Activated CD8-positive, alpha-beta memory T cell treated with anti-CD3 and anti-CD28 coated beads, Interleukin-2, amount 10 ng/mL, durations not matched to agents 7 days and 5 days (primary cell): ENCODE measurements at regions not wholly inside any gene's neighbourhood (a gene's known extent, or its start where the extent isn't known, plus 50 kb on each side); places are given as distances from the start of the nearest gene placed in this dataset.

Source experiments
- ATAC-seq: fragments of 150-1000 bp; cut with Tn5 transposase; one replicate; pipeline ENCODE4 v1.10.0; 2021; ENCODE audit warnings: moderate library complexity
- CTCF ChIA-PET: fragments of 350-600 bp; sonication (Branson Sonifier 250); formaldehyde crosslinking; loops from one replicate; lab custom pipeline; 2021; ENCODE audit warnings: antibody characterized with exemption; lab: Charles Lee
- DNase-seq: peaks from one replicate; pipeline ENCODE4 v3.0.0-alpha.2; 2020
- H3K27ac Mint-ChIP-seq: one replicate; pipeline ENCODE4 v1.8.0; 2021; ENCODE audit warnings: mild to moderate bottlenecking, mixed read lengths
- H3K27me3 Mint-ChIP-seq: one replicate; pipeline ENCODE4 v1.8.0; 2021; ENCODE audit warnings: mixed read lengths
- H3K36me3 Mint-ChIP-seq: one replicate; pipeline ENCODE4 v1.8.0; 2021; ENCODE audit warnings: mild to moderate bottlenecking, mixed read lengths
- H3K4me1 Mint-ChIP-seq: one replicate; pipeline ENCODE4 v1.8.0; 2021; ENCODE audit warnings: mixed read lengths
- H3K4me3 Mint-ChIP-seq: one replicate; pipeline ENCODE4 v1.8.0; 2021; ENCODE audit warnings: mild to moderate bottlenecking, moderate library complexity, mixed read lengths
- H3K9me3 Mint-ChIP-seq: one replicate; pipeline ENCODE4 v1.8.0; 2022; ENCODE audit warnings: low read depth, mixed read lengths

DNA sequence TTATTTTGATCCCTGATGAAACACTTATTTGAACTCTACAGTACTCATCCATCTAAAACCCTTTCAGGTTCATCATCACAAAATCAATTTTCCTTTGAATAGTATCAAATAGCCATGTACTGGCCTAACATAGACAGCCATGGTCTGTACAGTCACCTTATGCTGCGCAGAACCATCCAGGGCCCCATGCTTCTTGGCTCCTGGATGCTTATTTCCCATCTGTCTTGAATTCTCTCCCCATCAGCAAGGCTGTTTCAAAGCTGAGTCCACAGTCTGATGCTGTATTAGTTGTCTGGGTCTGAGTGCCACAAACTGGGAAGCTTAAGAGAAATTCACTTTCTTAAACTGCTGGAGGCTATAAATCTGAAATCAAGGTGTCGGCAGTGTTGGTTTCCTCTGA, 290.2 kb downstream of the OSR1 start:
- H3K36me3 Mint-ChIP-seq: no peaks in the 10 kb centered on the region
- CTCF ChIA-PET: no interaction called here
- H3K9me3 Mint-ChIP-seq: no peaks in the 10 kb centered on the region
- no peak for DNase-seq
- H3K27me3 Mint-ChIP-seq: no peaks in the 10 kb centered on the region
- no peaks in the 10 kb centered on the region for H3K4me1 Mint-ChIP-seq
- ATAC-seq: no peak
- H3K4me3 Mint-ChIP-seq: no peak overlapping the region
- no peak overlapping the region for H3K27ac Mint-ChIP-seq

DNA sequence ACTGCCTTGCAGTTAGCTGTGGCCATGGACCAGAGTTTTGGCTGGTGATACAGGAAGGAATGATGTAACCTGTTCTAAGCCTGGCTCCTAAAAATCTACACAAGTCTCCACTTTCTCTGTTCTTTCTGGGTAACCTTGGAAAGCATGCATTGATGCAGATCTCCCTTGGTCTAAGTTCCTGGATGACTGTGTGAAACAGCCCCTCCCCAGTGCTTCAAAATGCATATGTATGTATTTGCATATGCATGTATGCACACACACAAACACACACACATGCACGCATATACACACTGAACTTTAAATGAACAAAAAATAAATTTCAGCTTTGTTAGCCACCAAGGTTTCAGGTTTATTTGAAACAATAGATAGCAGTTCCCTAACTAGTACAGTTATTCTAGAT, 296.1 kb downstream of the OSR1 start:
- H3K4me3 Mint-ChIP-seq: no peak overlapping the region
- no peaks in the 10 kb centered on the region for H3K27me3 Mint-ChIP-seq
- no peak for ATAC-seq
- H3K36me3 Mint-ChIP-seq: no peaks in the 10 kb centered on the region
- H3K9me3 Mint-ChIP-seq: no peaks in the 10 kb centered on the region
- DNase-seq: no peak
- CTCF ChIA-PET: no interaction called here
- H3K27ac Mint-ChIP-seq: no peak overlapping the region
- H3K4me1 Mint-ChIP-seq: peaks cover 2% of the 10 kb centered on the region

GRCh38 chr2:19059076-19059475, 299.3 kb downstream of the OSR1 start:
- peaks cover 2% of the 10 kb centered on the region for H3K4me1 Mint-ChIP-seq
- H3K4me3 Mint-ChIP-seq: no peak overlapping the region
- no peaks in the 10 kb centered on the region for H3K36me3 Mint-ChIP-seq
- no peak for ATAC-seq
- no peaks in the 10 kb centered on the region for H3K27me3 Mint-ChIP-seq
- no peak overlapping the region for H3K27ac Mint-ChIP-seq
- H3K9me3 Mint-ChIP-seq: no peaks in the 10 kb centered on the region
- CTCF ChIA-PET: no interaction called here
- DNase-seq: no peak

- Mint-ChIP-seq H3K4me1 (no peaks in the 10 kb centered on the region), H3K36me3 (no peaks in the 10 kb centered on the region), H3K27ac (no peak overlapping the region), H3K27me3 (no peaks in the 10 kb centered on the region), H3K4me3 (no peak overlapping the region), H3K9me3 (no peaks in the 10 kb centered on the region)
- no peak for ATAC-seq
- CTCF ChIA-PET: no interaction called here
- no peak for DNase-seq
These were observed 307.1 kb downstream of the OSR1 start for GRCh38 chr2:19051203-19051831.

DNA sequence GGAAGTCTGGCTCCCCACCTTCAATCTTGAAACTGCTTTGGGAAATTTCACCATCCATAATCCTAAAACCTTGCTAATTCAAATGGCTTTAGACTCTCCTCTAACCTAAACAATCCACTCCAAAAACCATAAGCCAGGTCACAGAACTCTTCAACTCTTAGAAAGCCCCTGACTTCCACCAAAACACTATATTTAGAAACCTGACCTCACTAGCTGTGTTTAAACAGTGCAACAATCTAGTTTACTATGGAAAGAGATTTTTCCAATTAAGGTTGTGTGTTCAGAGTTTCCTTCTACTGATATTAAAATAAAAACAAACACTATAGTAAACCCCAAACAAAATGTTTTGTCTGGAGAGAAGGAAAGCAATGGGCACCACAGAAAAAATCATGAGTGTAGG, 308.1 kb downstream of the OSR1 start:
- no peak for ATAC-seq
- H3K27me3 Mint-ChIP-seq: no peaks in the 10 kb centered on the region
- no peak overlapping the region for H3K4me3 Mint-ChIP-seq
- H3K4me1 Mint-ChIP-seq: no peaks in the 10 kb centered on the region
- H3K36me3 Mint-ChIP-seq: no peaks in the 10 kb centered on the region
- CTCF ChIA-PET: no interaction called here
- no peak overlapping the region for H3K27ac Mint-ChIP-seq
- DNase-seq: no peak
- H3K9me3 Mint-ChIP-seq: no peaks in the 10 kb centered on the region

- Mint-ChIP-seq H3K4me3 (no peak overlapping the region), H3K36me3 (no peaks in the 10 kb centered on the region), H3K27ac (no peak overlapping the region), H3K9me3 (no peaks in the 10 kb centered on the region), H3K27me3 (no peaks in the 10 kb centered on the region), H3K4me1 (no peaks in the 10 kb centered on the region)
- no peak for ATAC-seq
- CTCF ChIA-PET: no interaction called here
- DNase-seq: no peak
These were observed 309.7 kb downstream of the OSR1 start for GRCh38 chr2:19048593-19049266.

- DNase-seq (no peak), ATAC-seq (no peak)
- Mint-ChIP-seq H3K4me3 (no peak overlapping the region), H3K27ac (no peak overlapping the region), H3K36me3 (no peaks in the 10 kb centered on the region), H3K27me3 (no peaks in the 10 kb centered on the region), H3K9me3 (no peaks in the 10 kb centered on the region), H3K4me1 (no peaks in the 10 kb centered on the region)
- CTCF ChIA-PET: interaction anchor here (0.6 kb wide), 1 partner anchor 174 kb away, joined by 3 read pairs; no protein-coding TSS in a partner anchor
These were observed 311.2 kb downstream of the OSR1 start for GRCh38 chr2:19046986-19047780.

- ATAC-seq (no peak), DNase-seq (no peak)
- H3K36me3 Mint-ChIP-seq: no peaks in the 10 kb centered on the region
- CTCF ChIA-PET: no interaction called here
- H3K27ac Mint-ChIP-seq: no peak overlapping the region
- no peaks in the 10 kb centered on the region for H3K27me3 Mint-ChIP-seq
- no peaks in the 10 kb centered on the region for H3K4me1 Mint-ChIP-seq
- no peak overlapping the region for H3K4me3 Mint-ChIP-seq
- H3K9me3 Mint-ChIP-seq: no peaks in the 10 kb centered on the region
These were observed 313.3 kb downstream of the OSR1 start for GRCh38 chr2:19045151-19045550.

- no peaks in the 10 kb centered on the region for H3K4me1 Mint-ChIP-seq
- DNase-seq: no peak
- H3K4me3 Mint-ChIP-seq: no peak overlapping the region
- no peaks in the 10 kb centered on the region for H3K27me3 Mint-ChIP-seq
- ATAC-seq: no peak
- H3K36me3 Mint-ChIP-seq: no peaks in the 10 kb centered on the region
- CTCF ChIA-PET: no interaction called here
- no peak overlapping the region for H3K27ac Mint-ChIP-seq
- H3K9me3 Mint-ChIP-seq: no peaks in the 10 kb centered on the region
These were observed 314.5 kb downstream of the OSR1 start for GRCh38 chr2:19043893-19044292.

DNA sequence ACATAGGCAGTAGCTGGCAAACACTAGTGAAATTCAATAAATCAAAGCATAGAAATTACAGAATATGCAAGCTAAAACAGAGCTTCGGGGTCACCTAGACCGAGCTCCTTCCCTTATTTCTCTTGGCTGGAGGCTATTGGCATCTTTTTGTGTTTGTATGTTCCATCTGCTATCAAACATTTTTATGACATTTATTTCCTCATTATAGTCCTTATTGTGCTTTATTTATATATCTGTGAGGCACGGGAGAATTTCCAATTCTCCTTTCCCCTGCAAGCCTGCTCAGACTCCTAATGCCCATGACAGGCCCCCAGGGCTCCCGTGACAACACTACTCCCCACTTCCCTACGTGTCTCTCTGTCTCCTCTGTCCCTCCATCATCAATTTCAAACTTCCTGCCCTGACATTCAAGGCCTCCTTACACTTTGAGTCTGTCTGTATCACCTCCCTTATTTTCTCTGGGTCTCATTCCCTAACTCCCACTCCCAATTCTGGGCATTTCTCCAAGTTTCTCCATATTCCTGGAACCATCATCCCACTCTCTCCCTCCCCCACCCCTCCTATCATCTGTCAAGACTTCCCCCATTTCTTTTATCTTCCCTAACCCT, 316.9 kb downstream of the OSR1 start:
- no peak for ATAC-seq
- Mint-ChIP-seq H3K9me3 (no peaks in the 10 kb centered on the region), H3K27ac (no peak overlapping the region), H3K36me3 (no peaks in the 10 kb centered on the region), H3K4me3 (no peak overlapping the region), H3K27me3 (no peaks in the 10 kb centered on the region), H3K4me1 (no peaks in the 10 kb centered on the region)
- CTCF ChIA-PET: no interaction called here
- DNase-seq: no peak

- no peaks in the 10 kb centered on the region for H3K36me3 Mint-ChIP-seq
- no peaks in the 10 kb centered on the region for H3K9me3 Mint-ChIP-seq
- no peaks in the 10 kb centered on the region for H3K27me3 Mint-ChIP-seq
- no peaks in the 10 kb centered on the region for H3K4me1 Mint-ChIP-seq
- H3K4me3 Mint-ChIP-seq: no peak overlapping the region
- DNase-seq: no peak
- no peak for ATAC-seq
- CTCF ChIA-PET: no interaction called here
- H3K27ac Mint-ChIP-seq: no peak overlapping the region
These were observed 320.1 kb downstream of the OSR1 start for GRCh38 chr2:19038071-19039015.

- ATAC-seq (no peak), DNase-seq (no peak)
- Mint-ChIP-seq H3K9me3 (no peaks in the 10 kb centered on the region), H3K27ac (no peak overlapping the region), H3K4me3 (no peak overlapping the region), H3K4me1 (no peaks in the 10 kb centered on the region), H3K36me3 (no peaks in the 10 kb centered on the region), H3K27me3 (no peaks in the 10 kb centered on the region)
- CTCF ChIA-PET: no interaction called here
These were observed 322.3 kb downstream of the OSR1 start for GRCh38 chr2:19036091-19036490.

- H3K4me3 Mint-ChIP-seq: no peak overlapping the region
- no peak for DNase-seq
- CTCF ChIA-PET: no interaction called here
- no peaks in the 10 kb centered on the region for H3K4me1 Mint-ChIP-seq
- no peaks in the 10 kb centered on the region for H3K27me3 Mint-ChIP-seq
- H3K9me3 Mint-ChIP-seq: no peaks in the 10 kb centered on the region
- H3K27ac Mint-ChIP-seq: no peak overlapping the region
- no peaks in the 10 kb centered on the region for H3K36me3 Mint-ChIP-seq
- no peak for ATAC-seq
These were observed 323.2 kb downstream of the OSR1 start for GRCh38 chr2:19035238-19035637.
